HL-60 (cell line): ENCODE measurements at regions not wholly inside any gene's neighbourhood (a gene's known extent, or its start where the extent isn't known, plus 50 kb on each side); places are given as distances from the start of the nearest gene placed in this dataset.

ENCODE experiments used
- DNase-seq, 2 experiments: peaks; one replicate each; pipeline ENCODE4 v3.0.0-alpha.2; 2010 to 2020; ENCODE audit warnings: low read depth in 1 of 2, low spot score in 1 of 2
- H3K27ac ChIP-seq: fragments of 250-450 bp; sonication (Bioruptor Pico); replicated peaks from 2 replicates; pipeline ENCODE4 v1.5.1; 2020; ENCODE audit warnings: mild to moderate bottlenecking, moderate library complexity
- H3K27me3 ChIP-seq: fragments of 250-450 bp; sonication (Bioruptor Pico); 2 replicates; pipeline ENCODE4 v1.5.1; 2021; ENCODE audit warnings: mild to moderate bottlenecking, moderate library complexity; ENCODE audit not compliant: insufficient read depth, poor library complexity, severe bottlenecking
- H3K4me3 ChIP-seq: replicated peaks from 2 replicates; pipeline ENCODE4 v1.5.1; 2011; ENCODE audit warnings: mild to moderate bottlenecking, control low read depth, low read length; ENCODE audit not compliant: insufficient read depth
- CTCF ChIP-seq: IDR thresholded peaks from one replicate; pipeline ENCODE4 v1.5.1; 2011; ENCODE audit warnings: low read length, control low read depth, inconsistent platforms; ENCODE audit not compliant: insufficient read depth
- GABPA ChIP-seq: IDR thresholded peaks from 2 replicates; pipeline ENCODE4 v1.6.1; 2012; ENCODE audit warnings: low read depth
- POLR2AphosphoS5 ChIP-seq: IDR thresholded peaks from 2 replicates; pipeline ENCODE4 v1.6.1; 2012; ENCODE audit warnings: low read depth
- REST ChIP-seq: IDR thresholded peaks from 2 replicates; pipeline ENCODE4 v1.6.1; 2012; ENCODE audit warnings: low read depth; ENCODE audit not compliant: insufficient replicate concordance
- SPI1 ChIP-seq: IDR thresholded peaks from 2 replicates; pipeline ENCODE4 v1.6.1; 2012; ENCODE audit warnings: low read depth, mild to moderate bottlenecking, borderline replicate concordance

GRCh38 chr5:173733021-173733420 lies 116.6 kb upstream of the BOD1 start:
- TF ChIP-seq GABPA (no peak), REST (no peak), POLR2AphosphoS5 (no peak), CTCF (no peak), SPI1 (no peak)
- H3K27ac ChIP-seq: no peak overlapping the region
- H3K27me3 ChIP-seq: no peaks in the 10 kb centered on the region
- no peak overlapping the region for H3K4me3 ChIP-seq
- no peak for DNase-seq

- DNase-seq: no peak
- H3K4me3 ChIP-seq: no peak overlapping the region
- no peak overlapping the region for H3K27ac ChIP-seq
- H3K27me3 ChIP-seq: no peaks in the 10 kb centered on the region
- no peak for TF ChIP-seq CTCF
- no peak for TF ChIP-seq SPI1
These were observed 117.0 kb upstream of the BOD1 start for GRCh38 chr5:173733425-173733824.

- TF ChIP-seq SPI1: no peak
- TF ChIP-seq POLR2AphosphoS5: no peak
- TF ChIP-seq CTCF: no peak
- TF ChIP-seq GABPA: no peak
- no peak for TF ChIP-seq REST
- Histone ChIP-seq H3K27me3 (no peaks in the 10 kb centered on the region), H3K27ac (no peak overlapping the region), H3K4me3 (no peak overlapping the region)
- no peak for DNase-seq
These were observed 117.5 kb upstream of the BOD1 start for GRCh38 chr5:173733831-173734501.

GRCh38 chr5:173734716-173735115 lies 118.3 kb upstream of the BOD1 start:
- Histone ChIP-seq H3K27me3 (no peaks in the 10 kb centered on the region), H3K4me3 (no peak overlapping the region), H3K27ac (no peak overlapping the region)
- TF ChIP-seq REST (no peak), CTCF (no peak), GABPA (no peak)
- no peak for DNase-seq
